Fibroblast of the conjunctiva (primary cell): ENCODE measurements at regions not wholly inside any gene's neighbourhood (a gene's known extent, or its start where the extent isn't known, plus 50 kb on each side); places are given as distances from the start of the nearest gene placed in this dataset.

ENCODE experiments used
- DNase-seq: peaks from one replicate; pipeline ENCODE4 v3.0.0-alpha.2; 2010; ENCODE audit warnings: low read depth

- no peak for DNase-seq
Observed at GRCh38 chr2:78457269-78457668, 568.2 kb upstream of the REG3G start.

GRCh38 chr2:78465707-78466106, 559.8 kb upstream of the REG3G start:
- no peak for DNase-seq

- DNase-seq, result no peak
Observed at GRCh38 chr2:78476619-78477229, 548.8 kb upstream of the REG3G start.

GRCh38 chr2:78486565-78486964, 538.9 kb upstream of the REG3G start:
- DNase-seq, result no peak

- DNase-seq, result no peak
Observed at GRCh38 chr2:78498125-78498524, 527.4 kb upstream of the REG3G start.

- no peak for DNase-seq
Observed at GRCh38 chr2:78506301-78506700, 519.2 kb upstream of the REG3G start.

GRCh38 chr2:78521938-78522337, 503.6 kb upstream of the REG3G start:
- no peak for DNase-seq

GRCh38 chr2:78532762-78533379, 492.6 kb upstream of the REG3G start:
- no peak for DNase-seq

GRCh38 chr2:78535395-78535794, 490.1 kb upstream of the REG3G start:
- no peak for DNase-seq

- DNase-seq, result no peak
Observed at GRCh38 chr2:78538322-78538721, 487.2 kb upstream of the REG3G start.

- no peak for DNase-seq
Observed at GRCh38 chr2:78540255-78540654, 485.2 kb upstream of the REG3G start.

GRCh38 chr2:78541088-78541450, 484.4 kb upstream of the REG3G start:
- no peak for DNase-seq

- DNase-seq, result no peak
Observed at GRCh38 chr2:78541451-78542267, 483.8 kb upstream of the REG3G start.

- DNase-seq, result no peak
Observed at GRCh38 chr2:78546843-78547242, 478.7 kb upstream of the REG3G start.

- DNase-seq, result no peak
Observed at GRCh38 chr2:78549766-78550165, 475.7 kb upstream of the REG3G start.

GRCh38 chr2:78553866-78554647, 471.4 kb upstream of the REG3G start:
- no peak for DNase-seq

- DNase-seq, result no peak
Observed at GRCh38 chr2:78561876-78562275, 463.6 kb upstream of the REG3G start.

- no peak for DNase-seq
Observed at GRCh38 chr2:78564666-78565065, 460.8 kb upstream of the REG3G start.

GRCh38 chr2:78568782-78569373, 456.6 kb upstream of the REG3G start:
- no peak for DNase-seq

- no peak for DNase-seq
Observed at GRCh38 chr2:78576409-78576808, 449.1 kb upstream of the REG3G start.

- no peak for DNase-seq
Observed at GRCh38 chr2:78585871-78586270, 439.6 kb upstream of the REG3G start.

GRCh38 chr2:78586316-78586715, 439.2 kb upstream of the REG3G start:
- DNase-seq, result no peak
